ENCODE measurements at regions not wholly inside any gene's neighbourhood (a gene's known extent, or its start where the extent isn't known, plus 50 kb on each side); places are given as distances from the start of the nearest gene placed in this dataset.

DNA sequence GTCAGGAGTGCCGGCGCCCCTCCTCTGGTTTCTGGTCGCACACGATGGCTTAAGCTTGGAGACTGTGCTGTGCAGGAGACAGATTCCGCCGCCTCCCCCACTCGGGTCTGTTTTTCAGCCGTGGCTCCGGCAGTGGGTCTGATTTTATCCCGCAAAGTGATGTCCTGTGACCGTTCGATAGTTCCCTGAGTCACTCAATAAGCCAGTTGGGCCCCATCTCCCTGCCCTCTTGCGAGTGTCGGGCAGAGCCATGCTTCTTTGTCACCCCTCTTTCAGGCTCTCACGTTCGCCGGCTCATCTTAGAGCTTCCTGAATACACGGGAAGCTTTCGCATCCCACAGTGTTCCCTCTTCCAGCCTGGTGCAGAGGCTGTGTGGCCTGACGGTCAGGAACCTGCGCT is 127.8 kb upstream of the RFLNA start:
- Histone ChIP-seq H3K27me3 (ENCODE audit: insufficient read depth, low read depth, low read length) (no peaks in the 10 kb centered on the region), H4K20me1 (ENCODE audit: insufficient read depth) (no peaks in the 10 kb centered on the region), H3K36me3 (ENCODE audit: insufficient read depth, low read length) (no peaks in the 10 kb centered on the region), H3K79me2 (replicated peaks; ENCODE audit: insufficient read depth, low read length) (no peaks in the 10 kb centered on the region), H3K27ac (ENCODE audit: low read length) (no peak overlapping the region), H3K4me2 (ENCODE audit: low read length) (no peak overlapping the region), H3K9ac (ENCODE audit: low read length) (no peak overlapping the region), H3K9me2 (ENCODE audit: insufficient read depth, low read length) (no peaks in the 10 kb centered on the region), H3K9me3 (ENCODE audit: low read length) (no peaks in the 10 kb centered on the region), H3K4me3 (ENCODE audit: low read length) (no peak overlapping the region), H2AFZ (ENCODE audit: low read depth, low read length) (no peak overlapping the region), H3F3A (ENCODE audit: insufficient read depth, low read length, poor library complexity, severe bottlenecking) (no peaks in the 10 kb centered on the region)
- TF ChIP-seq MXI1 (conservative IDR thresholded peaks at IDR 0.05; ENCODE audit: poor library complexity, severe bottlenecking) (no peak), EP300 (conservative IDR thresholded peaks at IDR 0.05; ENCODE audit: poor library complexity, severe bottlenecking) (no peak), EZH2 (IDR thresholded peaks at IDR 0.05; ENCODE audit: borderline replicate concordance, insufficient read depth, low read length, poor library complexity, severe bottlenecking) (no peak), POLR2AphosphoS5 (IDR thresholded peaks at IDR 0.05) (no peak), SMC3 (conservative IDR thresholded peaks at IDR 0.05; ENCODE audit: poor library complexity) (no peak), TAF1 (IDR thresholded peaks at IDR 0.05; ENCODE audit: low read depth) (no peak), RAD21 (conservative IDR thresholded peaks at IDR 0.05) (no peak)
- TF ChIP-seq, protein P1, sequence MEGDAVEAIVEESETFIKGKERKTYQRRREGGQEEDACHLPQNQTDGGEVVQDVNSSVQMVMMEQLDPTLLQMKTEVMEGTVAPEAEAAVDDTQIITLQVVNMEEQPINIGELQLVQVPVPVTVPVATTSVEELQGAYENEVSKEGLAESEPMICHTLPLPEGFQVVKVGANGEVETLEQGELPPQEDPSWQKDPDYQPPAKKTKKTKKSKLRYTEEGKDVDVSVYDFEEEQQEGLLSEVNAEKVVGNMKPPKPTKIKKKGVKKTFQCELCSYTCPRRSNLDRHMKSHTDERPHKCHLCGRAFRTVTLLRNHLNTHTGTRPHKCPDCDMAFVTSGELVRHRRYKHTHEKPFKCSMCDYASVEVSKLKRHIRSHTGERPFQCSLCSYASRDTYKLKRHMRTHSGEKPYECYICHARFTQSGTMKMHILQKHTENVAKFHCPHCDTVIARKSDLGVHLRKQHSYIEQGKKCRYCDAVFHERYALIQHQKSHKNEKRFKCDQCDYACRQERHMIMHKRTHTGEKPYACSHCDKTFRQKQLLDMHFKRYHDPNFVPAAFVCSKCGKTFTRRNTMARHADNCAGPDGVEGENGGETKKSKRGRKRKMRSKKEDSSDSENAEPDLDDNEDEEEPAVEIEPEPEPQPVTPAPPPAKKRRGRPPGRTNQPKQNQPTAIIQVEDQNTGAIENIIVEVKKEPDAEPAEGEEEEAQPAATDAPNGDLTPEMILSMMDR (IDR thresholded peaks at IDR 0.05; ENCODE audit: poor library complexity, severe bottlenecking), result no peak
- TF ChIP-seq, protein P2, sequence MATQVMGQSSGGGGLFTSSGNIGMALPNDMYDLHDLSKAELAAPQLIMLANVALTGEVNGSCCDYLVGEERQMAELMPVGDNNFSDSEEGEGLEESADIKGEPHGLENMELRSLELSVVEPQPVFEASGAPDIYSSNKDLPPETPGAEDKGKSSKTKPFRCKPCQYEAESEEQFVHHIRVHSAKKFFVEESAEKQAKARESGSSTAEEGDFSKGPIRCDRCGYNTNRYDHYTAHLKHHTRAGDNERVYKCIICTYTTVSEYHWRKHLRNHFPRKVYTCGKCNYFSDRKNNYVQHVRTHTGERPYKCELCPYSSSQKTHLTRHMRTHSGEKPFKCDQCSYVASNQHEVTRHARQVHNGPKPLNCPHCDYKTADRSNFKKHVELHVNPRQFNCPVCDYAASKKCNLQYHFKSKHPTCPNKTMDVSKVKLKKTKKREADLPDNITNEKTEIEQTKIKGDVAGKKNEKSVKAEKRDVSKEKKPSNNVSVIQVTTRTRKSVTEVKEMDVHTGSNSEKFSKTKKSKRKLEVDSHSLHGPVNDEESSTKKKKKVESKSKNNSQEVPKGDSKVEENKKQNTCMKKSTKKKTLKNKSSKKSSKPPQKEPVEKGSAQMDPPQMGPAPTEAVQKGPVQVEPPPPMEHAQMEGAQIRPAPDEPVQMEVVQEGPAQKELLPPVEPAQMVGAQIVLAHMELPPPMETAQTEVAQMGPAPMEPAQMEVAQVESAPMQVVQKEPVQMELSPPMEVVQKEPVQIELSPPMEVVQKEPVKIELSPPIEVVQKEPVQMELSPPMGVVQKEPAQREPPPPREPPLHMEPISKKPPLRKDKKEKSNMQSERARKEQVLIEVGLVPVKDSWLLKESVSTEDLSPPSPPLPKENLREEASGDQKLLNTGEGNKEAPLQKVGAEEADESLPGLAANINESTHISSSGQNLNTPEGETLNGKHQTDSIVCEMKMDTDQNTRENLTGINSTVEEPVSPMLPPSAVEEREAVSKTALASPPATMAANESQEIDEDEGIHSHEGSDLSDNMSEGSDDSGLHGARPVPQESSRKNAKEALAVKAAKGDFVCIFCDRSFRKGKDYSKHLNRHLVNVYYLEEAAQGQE (IDR thresholded peaks at IDR 0.05; ENCODE audit: borderline replicate concordance), result no peak

DNA sequence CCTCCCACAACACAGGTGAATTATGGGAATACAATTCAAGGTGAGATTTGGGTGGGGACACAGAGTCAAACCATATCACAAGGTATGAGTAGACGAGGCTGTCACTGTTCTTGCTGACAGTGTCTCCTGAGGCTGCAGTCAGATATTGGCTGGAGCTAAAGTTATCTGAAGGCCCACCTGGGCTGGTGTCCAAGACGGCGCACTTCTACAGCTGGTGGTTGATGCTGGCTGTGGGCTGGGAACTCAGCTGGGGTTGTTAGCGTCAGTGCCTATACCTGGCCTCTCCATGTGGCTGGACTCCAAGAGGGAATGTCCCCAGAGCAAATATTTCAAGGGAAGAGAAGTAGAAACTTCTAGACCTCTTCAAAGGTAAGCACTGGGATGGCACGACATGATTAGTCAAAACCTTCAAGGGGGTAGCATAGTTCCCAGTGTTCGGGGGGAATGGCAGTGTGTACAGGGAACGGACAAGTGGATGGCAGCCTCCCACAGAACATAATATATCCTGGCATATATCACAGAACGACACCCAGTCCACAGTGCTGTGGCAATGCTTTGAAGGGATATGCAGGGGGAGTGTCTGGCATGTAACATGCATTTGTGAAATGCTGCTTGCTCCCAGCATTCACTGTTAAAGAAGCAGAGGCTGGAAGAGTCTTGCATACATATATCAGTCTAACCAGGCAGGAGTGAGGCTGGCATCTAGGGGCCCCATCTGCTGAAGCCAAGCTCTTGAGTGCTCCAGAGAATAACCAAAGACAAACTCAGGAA is 126.7 kb upstream of the RFLNA start:
- Histone ChIP-seq H3K9me3 (ENCODE audit: low read length) (no peaks in the 10 kb centered on the region), H3K27ac (ENCODE audit: low read length) (no peak overlapping the region), H3K79me2 (replicated peaks; ENCODE audit: insufficient read depth, low read length) (no peaks in the 10 kb centered on the region), H3K9ac (ENCODE audit: low read length) (no peak overlapping the region), H3K9me2 (ENCODE audit: insufficient read depth, low read length) (no peaks in the 10 kb centered on the region), H2AFZ (ENCODE audit: low read depth, low read length) (no peak overlapping the region), H3K36me3 (ENCODE audit: insufficient read depth, low read length) (no peaks in the 10 kb centered on the region), H3K4me3 (ENCODE audit: low read length) (no peak overlapping the region), H3K4me2 (ENCODE audit: low read length) (no peak overlapping the region), H3K27me3 (ENCODE audit: insufficient read depth, low read depth, low read length) (no peaks in the 10 kb centered on the region), H3F3A (ENCODE audit: insufficient read depth, low read length, poor library complexity, severe bottlenecking) (no peaks in the 10 kb centered on the region), H4K20me1 (ENCODE audit: insufficient read depth) (no peaks in the 10 kb centered on the region)
- TF ChIP-seq TAF1 (IDR thresholded peaks at IDR 0.05; ENCODE audit: low read depth) (no peak), RAD21 (conservative IDR thresholded peaks at IDR 0.05) (no peak), MXI1 (conservative IDR thresholded peaks at IDR 0.05; ENCODE audit: poor library complexity, severe bottlenecking) (no peak)

Measured in neural cell (in vitro differentiated cells).